DOHH2 (cell line): ENCODE measurements at regions not wholly inside any gene's neighbourhood (a gene's known extent, or its start where the extent isn't known, plus 50 kb on each side); places are given as distances from the start of the nearest gene placed in this dataset.

Experiments used
- EZH2phosphoT487 ChIP-seq: fragments of 200-600 bp; sonication (generic); IDR thresholded peaks from 2 replicates; pipeline ENCODE4 v1.6.1; 2017; ENCODE audit warnings: borderline replicate concordance, mild to moderate bottlenecking, antibody characterized with exemption, low read length, moderate library complexity, mixed read lengths
- TF ChIP-seq, protein P1 (sequence below): fragments of 200-600 bp; sonication (generic); IDR thresholded peaks from one replicate; pipeline ENCODE4 v1.5.1; 2014; ENCODE audit warnings: antibody characterized with exemption, mild to moderate bottlenecking, low read depth, low read length; ENCODE audit not compliant: poor library complexity, severe bottlenecking

DNA sequence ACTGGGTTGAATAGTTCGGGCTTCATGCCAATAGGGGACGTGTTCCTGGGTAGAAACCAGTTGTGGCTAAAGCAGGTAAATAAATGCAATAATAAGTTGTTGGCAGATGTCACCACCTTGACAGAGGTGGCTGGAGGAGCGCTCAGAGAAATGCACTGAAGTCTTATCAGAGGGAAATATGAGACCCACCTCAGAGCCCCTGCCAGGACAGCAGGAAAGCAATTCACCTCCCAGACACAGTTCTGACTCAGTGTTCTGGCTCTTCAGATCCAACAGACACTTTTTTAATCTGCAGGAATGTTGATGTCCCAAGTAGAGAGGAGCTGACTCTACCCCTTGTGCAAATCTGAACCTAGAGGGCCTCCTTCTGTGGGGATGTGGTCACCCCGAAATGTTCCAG lies 687.1 kb upstream of the FBXO33 start:
- TF ChIP-seq, protein P1, sequence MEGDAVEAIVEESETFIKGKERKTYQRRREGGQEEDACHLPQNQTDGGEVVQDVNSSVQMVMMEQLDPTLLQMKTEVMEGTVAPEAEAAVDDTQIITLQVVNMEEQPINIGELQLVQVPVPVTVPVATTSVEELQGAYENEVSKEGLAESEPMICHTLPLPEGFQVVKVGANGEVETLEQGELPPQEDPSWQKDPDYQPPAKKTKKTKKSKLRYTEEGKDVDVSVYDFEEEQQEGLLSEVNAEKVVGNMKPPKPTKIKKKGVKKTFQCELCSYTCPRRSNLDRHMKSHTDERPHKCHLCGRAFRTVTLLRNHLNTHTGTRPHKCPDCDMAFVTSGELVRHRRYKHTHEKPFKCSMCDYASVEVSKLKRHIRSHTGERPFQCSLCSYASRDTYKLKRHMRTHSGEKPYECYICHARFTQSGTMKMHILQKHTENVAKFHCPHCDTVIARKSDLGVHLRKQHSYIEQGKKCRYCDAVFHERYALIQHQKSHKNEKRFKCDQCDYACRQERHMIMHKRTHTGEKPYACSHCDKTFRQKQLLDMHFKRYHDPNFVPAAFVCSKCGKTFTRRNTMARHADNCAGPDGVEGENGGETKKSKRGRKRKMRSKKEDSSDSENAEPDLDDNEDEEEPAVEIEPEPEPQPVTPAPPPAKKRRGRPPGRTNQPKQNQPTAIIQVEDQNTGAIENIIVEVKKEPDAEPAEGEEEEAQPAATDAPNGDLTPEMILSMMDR: no peak
- TF ChIP-seq EZH2phosphoT487: no peak
